Germinal center (tissue), 1 donor: ENCODE measurements at regions not wholly inside any gene's neighbourhood (a gene's known extent, or its start where the extent isn't known, plus 50 kb on each side); places are given as distances from the start of the nearest gene placed in this dataset.
"Not testable (repeated sequence)": the region's sequence is repeated elsewhere in the genome, so short reads cannot be mapped to it uniquely, and the experiment has no call there.

Source experiments
- DNase-seq: peaks from one replicate; pipeline ENCODE4 v3.0.0; 2012; ENCODE audit warnings: mixed read lengths, low spot score

GRCh38 chr4:116020141-116020722 lies 906.8 kb upstream of the NDST4 start:
- DNase-seq, result no peak

- no peak for DNase-seq
Measured at GRCh38 chr4:116018831-116019230, 905.4 kb upstream of the NDST4 start.

DNA sequence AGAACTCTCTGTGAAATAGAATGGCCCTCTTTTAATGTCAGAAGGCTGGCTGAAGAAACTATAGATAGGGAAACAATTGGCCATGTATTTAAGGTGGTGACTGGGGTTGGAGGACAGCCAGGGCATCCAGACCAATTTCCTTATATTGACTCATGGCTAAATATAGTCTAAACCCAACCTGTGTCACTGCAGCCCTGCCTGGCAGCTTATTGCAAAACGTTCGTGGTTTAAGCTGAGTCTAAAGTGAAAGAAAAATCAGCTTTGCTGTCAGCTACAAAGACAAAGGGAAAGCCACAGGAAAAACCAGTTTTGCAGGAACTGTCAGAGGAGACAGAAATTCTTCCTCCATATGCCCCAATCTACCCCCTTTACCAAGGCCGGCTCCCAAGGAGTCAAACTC lies 902.8 kb upstream of the NDST4 start:
- no peak for DNase-seq

GRCh38 chr4:116015549-116015948 lies 902.1 kb upstream of the NDST4 start:
- no peak for DNase-seq

DNA sequence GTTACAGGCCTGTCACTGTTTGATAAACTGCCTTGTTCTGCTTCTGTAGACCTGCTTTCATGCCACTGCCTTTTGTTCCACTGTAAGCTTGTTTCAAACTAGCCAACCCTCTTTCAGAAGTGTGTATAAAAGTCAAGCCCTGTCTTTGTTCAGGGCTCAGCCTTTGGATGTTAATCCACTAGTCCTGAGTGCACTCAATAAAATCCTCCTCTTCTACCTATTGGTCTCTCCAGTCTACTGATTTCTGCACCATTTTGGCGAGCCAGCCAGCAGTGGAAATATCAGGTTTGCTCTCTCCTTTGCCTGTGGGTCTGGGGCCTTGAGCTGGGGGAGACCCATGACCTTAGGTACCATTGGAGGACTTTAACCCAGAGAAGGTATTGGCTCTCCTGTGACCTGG lies 901.6 kb upstream of the NDST4 start:
- no peak for DNase-seq

DNA sequence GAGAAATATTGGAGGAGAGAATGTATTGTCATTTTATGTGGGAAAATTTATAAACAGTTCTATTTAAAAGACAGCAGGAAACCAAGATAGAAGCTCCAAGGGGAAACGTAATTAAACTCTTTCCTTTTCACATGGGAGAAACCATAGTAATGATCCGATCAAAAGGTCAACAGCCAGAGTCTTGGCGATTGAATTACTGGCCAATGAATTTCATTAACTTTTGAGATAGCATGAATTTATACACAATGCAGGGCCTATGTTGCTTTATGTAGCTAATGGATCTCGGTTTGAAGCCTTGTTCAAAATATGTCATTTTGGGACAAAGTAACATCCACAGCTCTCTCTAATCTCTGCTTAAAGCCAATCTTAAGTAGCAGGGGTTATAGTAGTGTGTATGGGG lies 897.5 kb upstream of the NDST4 start:
- no peak for DNase-seq

GRCh38 chr4:116005806-116006088 lies 892.3 kb upstream of the NDST4 start:
- DNase-seq, result no peak

DNA sequence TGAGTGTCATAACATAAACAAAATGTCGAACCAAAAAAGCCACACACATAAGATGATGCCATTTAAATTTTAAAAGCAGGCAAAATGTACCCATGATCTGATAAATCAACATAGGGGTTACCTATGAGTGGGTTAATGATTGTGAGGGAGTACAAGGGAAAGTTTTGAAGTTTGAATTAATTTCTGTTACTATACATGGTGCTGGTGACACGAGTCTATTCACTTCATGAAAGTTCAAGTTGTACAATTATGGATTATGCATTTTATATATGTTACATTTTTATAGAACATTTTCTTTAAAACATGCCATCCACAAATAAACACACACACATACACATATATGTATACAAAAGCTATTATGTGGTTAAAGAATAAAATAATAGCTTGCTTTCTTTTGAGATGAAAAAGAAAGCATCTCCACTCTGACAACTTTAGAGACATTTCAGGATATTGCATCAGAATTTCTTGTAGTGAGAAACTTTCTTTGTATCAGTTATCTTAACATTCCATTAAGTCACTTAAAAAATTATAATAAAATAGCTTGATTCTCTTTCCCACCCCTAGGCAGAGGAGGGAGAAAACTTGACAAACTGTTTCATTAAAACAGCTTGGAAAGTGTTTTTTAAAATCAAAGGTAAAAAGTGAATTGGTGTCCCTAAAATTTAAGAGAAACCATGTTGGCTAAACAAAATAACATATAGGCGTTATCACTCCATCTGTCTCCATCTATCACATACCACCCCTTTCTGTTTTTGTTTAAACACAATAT lies 891.8 kb upstream of the NDST4 start:
- no peak for DNase-seq

DNA sequence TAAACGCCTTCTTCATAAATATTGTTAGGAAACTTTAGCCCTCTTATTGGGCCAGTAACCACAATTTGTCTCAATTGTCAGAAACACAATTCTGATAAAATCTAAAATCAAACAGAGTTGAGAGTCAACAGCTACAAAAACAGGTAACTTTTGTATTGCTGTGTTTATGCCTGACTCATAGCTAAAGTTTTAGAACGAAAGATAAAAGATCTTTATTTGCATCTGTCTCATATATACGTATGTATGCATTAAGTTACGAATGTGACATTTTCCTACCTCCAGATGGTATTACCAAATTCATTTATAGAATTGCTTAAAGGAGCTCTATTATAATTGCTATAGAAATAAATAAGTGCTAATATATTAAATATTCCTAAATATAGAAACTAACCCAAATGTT lies 887.9 kb upstream of the NDST4 start:
- no peak for DNase-seq

DNA sequence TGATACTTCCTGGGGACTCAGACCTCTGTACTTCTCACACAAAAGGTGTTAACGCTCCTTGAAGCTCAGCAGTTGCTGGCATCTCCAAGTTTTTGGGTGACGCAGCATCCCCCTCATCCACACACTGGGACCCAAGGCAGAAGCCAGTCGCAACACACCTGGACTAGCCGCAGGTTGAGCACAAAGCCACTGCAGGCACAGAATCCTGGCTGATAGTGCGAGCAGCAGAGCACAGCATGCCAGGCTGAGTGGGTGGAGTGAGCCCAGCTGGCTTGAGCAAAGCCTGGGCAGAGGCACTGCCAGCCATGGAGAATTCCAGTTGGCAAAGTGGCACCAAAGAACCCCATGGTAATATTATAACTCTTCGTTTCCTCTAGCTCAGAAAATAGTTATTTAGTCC lies 873.2 kb upstream of the NDST4 start:
- DNase-seq, result no peak

- DNase-seq, result not testable (repeated sequence)
Measured at GRCh38 chr4:115975421-115976001, 862.1 kb upstream of the NDST4 start.

- no peak for DNase-seq
Measured at GRCh38 chr4:115973768-115974167, 860.3 kb upstream of the NDST4 start.

GRCh38 chr4:115972967-115973366 lies 859.5 kb upstream of the NDST4 start:
- DNase-seq, result no peak

DNA sequence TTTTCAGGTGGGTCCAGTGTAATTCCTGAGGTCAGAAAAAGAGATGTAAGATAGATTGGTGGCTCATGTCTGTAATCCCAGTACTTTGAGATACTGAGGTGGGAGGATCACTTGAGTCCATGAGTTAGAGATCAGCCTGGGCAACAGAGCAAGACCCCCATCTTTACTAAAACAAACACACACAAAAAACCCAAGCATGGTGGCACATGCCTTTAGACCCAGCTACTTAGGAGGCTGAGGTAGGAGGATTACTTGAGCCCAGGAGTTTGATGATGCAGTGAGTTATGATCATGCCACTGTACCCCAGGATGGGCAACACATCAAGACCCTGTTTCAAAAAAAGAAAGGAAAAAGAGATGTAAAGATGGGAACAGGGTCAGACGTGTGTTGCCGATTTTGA lies 857.4 kb upstream of the NDST4 start:
- DNase-seq, result no peak

DNA sequence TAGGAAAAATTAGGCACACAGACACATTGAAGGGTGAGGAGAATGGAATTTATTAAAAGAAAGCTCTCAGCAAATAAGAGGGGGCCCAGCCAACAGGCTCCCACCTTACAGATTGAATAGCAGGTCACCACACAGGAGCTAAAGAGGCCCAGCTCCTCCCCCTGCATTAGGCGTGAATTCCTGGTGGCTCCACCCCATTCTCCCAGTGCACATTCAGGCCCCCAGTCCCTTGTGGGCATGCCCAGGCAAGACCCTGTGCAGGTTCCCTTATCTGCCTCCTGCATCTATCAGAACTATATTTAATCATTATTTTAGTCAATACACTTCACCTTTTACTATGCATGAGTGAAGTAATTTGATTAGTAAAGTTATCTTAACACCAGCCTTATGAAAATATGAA lies 856.3 kb upstream of the NDST4 start:
- DNase-seq, result no peak

GRCh38 chr4:115965588-115965987 lies 852.2 kb upstream of the NDST4 start:
- DNase-seq, result no peak

GRCh38 chr4:115956054-115956796 lies 842.8 kb upstream of the NDST4 start:
- DNase-seq, result not testable (repeated sequence)

GRCh38 chr4:115950806-115951205 lies 837.4 kb upstream of the NDST4 start:
- no peak for DNase-seq

GRCh38 chr4:115949974-115950743 lies 836.7 kb upstream of the NDST4 start:
- DNase-seq, result not testable (repeated sequence)

GRCh38 chr4:115945026-115945425 lies 831.6 kb upstream of the NDST4 start:
- no peak for DNase-seq

DNA sequence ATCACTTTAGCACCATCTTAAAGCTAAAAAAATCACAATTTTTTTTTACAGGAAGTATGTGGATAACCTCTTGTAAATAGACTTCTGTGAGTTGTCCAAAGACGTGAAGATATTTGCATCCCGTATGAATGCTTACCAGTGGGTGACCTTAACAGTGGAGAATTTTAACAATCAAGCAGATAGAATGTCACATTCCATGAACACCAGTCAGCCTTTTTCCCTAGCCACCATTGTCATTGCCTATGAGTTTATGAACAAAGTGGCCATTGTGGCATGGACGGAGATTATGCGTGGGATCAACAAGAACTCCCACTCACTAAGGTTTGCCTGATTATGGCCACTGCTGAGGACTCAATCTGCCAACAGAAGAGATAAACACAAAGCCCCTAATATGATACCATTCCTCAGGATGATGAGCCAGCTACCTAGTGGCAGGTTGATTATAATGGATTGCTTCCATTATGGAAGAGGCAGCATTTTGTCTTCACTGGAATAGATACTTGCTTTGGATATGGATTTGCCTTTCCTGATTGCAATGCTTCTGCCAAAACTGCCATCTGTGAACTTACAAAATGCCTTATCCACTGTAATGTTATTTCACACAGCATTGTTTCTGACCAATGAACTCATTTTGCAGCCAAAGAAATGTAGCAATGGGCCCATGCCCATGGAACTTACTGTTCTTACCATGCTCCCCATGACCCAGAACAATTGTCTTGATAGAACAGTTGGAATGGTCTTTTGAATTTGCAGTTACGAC lies 830.9 kb upstream of the NDST4 start:
- DNase-seq, result no peak
